ENCODE measurements at regions not wholly inside any gene's neighbourhood (a gene's known extent, or its start where the extent isn't known, plus 50 kb on each side); places are given as distances from the start of the nearest gene placed in this dataset.
"Not testable (repeated sequence)": the region's sequence is repeated elsewhere in the genome, so short reads cannot be mapped to it uniquely, and the experiment has no call there.

GRCh38 chr5:9765419-9766140 lies 135.4 kb upstream of the TAS2R1 start:
- no peaks in the 10 kb centered on the region for H3K9me3 ChIP-seq
- H3K4me1 ChIP-seq, result no peaks in the 10 kb centered on the region
- no peak overlapping the region for H3K27ac ChIP-seq
- H3K4me3 ChIP-seq, result no peak overlapping the region
- H3K27me3 ChIP-seq, result no peaks in the 10 kb centered on the region
- no peak for DNase-seq (ENCODE audit: low spot score in 2 of 2)
- intact Hi-C loops (cut with DNase I; ENCODE audit: low total_unique reads), result no loop called here
- TF ChIP-seq CTCF (IDR thresholded peaks at IDR 0.05), result no peak
- TF ChIP-seq POLR2AphosphoS5 (IDR thresholded peaks at IDR 0.05), result no peak
- TF ChIP-seq POLR2A (IDR thresholded peaks at IDR 0.05), result no peak
- no peaks in the 10 kb centered on the region for H3K36me3 ChIP-seq

GRCh38 chr5:9761706-9762105 lies 131.6 kb upstream of the TAS2R1 start:
- H3K36me3 ChIP-seq, result no peaks in the 10 kb centered on the region
- intact Hi-C loops (cut with DNase I; ENCODE audit: low total_unique reads), result no loop called here
- TF ChIP-seq POLR2AphosphoS5 (IDR thresholded peaks at IDR 0.05) (no peak), CTCF (IDR thresholded peaks at IDR 0.05) (no peak), POLR2A (IDR thresholded peaks at IDR 0.05) (no peak)

GRCh38 chr5:9752670-9753069 lies 122.5 kb upstream of the TAS2R1 start:
- H3K36me3 ChIP-seq; H3K9me3 ChIP-seq; H3K4me3 ChIP-seq; H3K27ac ChIP-seq; H3K27me3 ChIP-seq; intact Hi-C loops (cut with DNase I; ENCODE audit: low total_unique reads); H3K4me1 ChIP-seq; DNase-seq (ENCODE audit: low spot score in 2 of 2): not testable (repeated sequence)

More at GRCh38 chr5:9761706-9762105, 131.6 kb upstream of the TAS2R1 start:
- Histone ChIP-seq H3K4me1 (no peaks in the 10 kb centered on the region), H3K27me3 (no peaks in the 10 kb centered on the region), H3K27ac (no peak overlapping the region), H3K9me3 (no peaks in the 10 kb centered on the region), H3K4me3 (no peak overlapping the region)
- DNase-seq (ENCODE audit: low spot score in 2 of 2), result no peak

GRCh38 chr5:9743507-9743906 lies 113.4 kb upstream of the TAS2R1 start:
- no peak for DNase-seq (ENCODE audit: low spot score in 2 of 2)
- peaks cover 0 to 5% of the 10 kb centered on the region in 2 donors for H3K9me3 ChIP-seq
- H3K27me3 ChIP-seq, result no peaks in the 10 kb centered on the region
- no peak overlapping the region for H3K27ac ChIP-seq
- H3K36me3 ChIP-seq, result no peaks in the 10 kb centered on the region
- no peak overlapping the region for H3K4me3 ChIP-seq
- no peaks in the 10 kb centered on the region for H3K4me1 ChIP-seq
- intact Hi-C loops (cut with DNase I; ENCODE audit: low total_unique reads), result no loop called here
- TF ChIP-seq POLR2AphosphoS5 (IDR thresholded peaks at IDR 0.05) (no peak), POLR2A (IDR thresholded peaks at IDR 0.05) (no peak), CTCF (IDR thresholded peaks at IDR 0.05) (no peak)

GRCh38 chr5:9742848-9743247 lies 112.7 kb upstream of the TAS2R1 start:
- no peak for TF ChIP-seq CTCF (IDR thresholded peaks at IDR 0.05)
- TF ChIP-seq POLR2A (IDR thresholded peaks at IDR 0.05), result no peak
- no peak for TF ChIP-seq POLR2AphosphoS5 (IDR thresholded peaks at IDR 0.05)
- no peak overlapping the region for H3K4me3 ChIP-seq
- no peaks in the 10 kb centered on the region for H3K4me1 ChIP-seq
- H3K9me3 ChIP-seq, result peaks cover 0 to 5% of the 10 kb centered on the region in 2 donors
- no peak overlapping the region for H3K27ac ChIP-seq
- H3K36me3 ChIP-seq, result no peaks in the 10 kb centered on the region
- H3K27me3 ChIP-seq, result no peaks in the 10 kb centered on the region
- intact Hi-C loops (cut with DNase I; ENCODE audit: low total_unique reads), result no loop called here
- no peak for DNase-seq (ENCODE audit: low spot score in 2 of 2)
